HL-60 (cell line): ENCODE measurements at regions not wholly inside any gene's neighbourhood (a gene's known extent, or its start where the extent isn't known, plus 50 kb on each side); places are given as distances from the start of the nearest gene placed in this dataset.

Experiments
- DNase-seq, 2 experiments: peaks; one replicate each; pipeline ENCODE4 v3.0.0-alpha.2; 2010 to 2020; ENCODE audit warnings: low read depth in 1 of 2, low spot score in 1 of 2
- H3K27ac ChIP-seq: fragments of 250-450 bp; sonication (Bioruptor Pico); replicated peaks from 2 replicates; pipeline ENCODE4 v1.5.1; 2020; ENCODE audit warnings: mild to moderate bottlenecking, moderate library complexity
- H3K27me3 ChIP-seq: fragments of 250-450 bp; sonication (Bioruptor Pico); 2 replicates; pipeline ENCODE4 v1.5.1; 2021; ENCODE audit warnings: mild to moderate bottlenecking, moderate library complexity; ENCODE audit not compliant: insufficient read depth, poor library complexity, severe bottlenecking
- H3K4me3 ChIP-seq: replicated peaks from 2 replicates; pipeline ENCODE4 v1.5.1; 2011; ENCODE audit warnings: mild to moderate bottlenecking, control low read depth, low read length; ENCODE audit not compliant: insufficient read depth
- CTCF ChIP-seq: IDR thresholded peaks from one replicate; pipeline ENCODE4 v1.5.1; 2011; ENCODE audit warnings: low read length, control low read depth, inconsistent platforms; ENCODE audit not compliant: insufficient read depth
- GABPA ChIP-seq: IDR thresholded peaks from 2 replicates; pipeline ENCODE4 v1.6.1; 2012; ENCODE audit warnings: low read depth
- POLR2AphosphoS5 ChIP-seq: IDR thresholded peaks from 2 replicates; pipeline ENCODE4 v1.6.1; 2012; ENCODE audit warnings: low read depth
- SPI1 ChIP-seq: IDR thresholded peaks from 2 replicates; pipeline ENCODE4 v1.6.1; 2012; ENCODE audit warnings: low read depth, mild to moderate bottlenecking, borderline replicate concordance
- TF ChIP-seq, protein P1 (sequence below): IDR thresholded peaks from 2 replicates; pipeline ENCODE4 v1.6.1; 2012; ENCODE audit warnings: low read depth; ENCODE audit not compliant: insufficient replicate concordance

DNA sequence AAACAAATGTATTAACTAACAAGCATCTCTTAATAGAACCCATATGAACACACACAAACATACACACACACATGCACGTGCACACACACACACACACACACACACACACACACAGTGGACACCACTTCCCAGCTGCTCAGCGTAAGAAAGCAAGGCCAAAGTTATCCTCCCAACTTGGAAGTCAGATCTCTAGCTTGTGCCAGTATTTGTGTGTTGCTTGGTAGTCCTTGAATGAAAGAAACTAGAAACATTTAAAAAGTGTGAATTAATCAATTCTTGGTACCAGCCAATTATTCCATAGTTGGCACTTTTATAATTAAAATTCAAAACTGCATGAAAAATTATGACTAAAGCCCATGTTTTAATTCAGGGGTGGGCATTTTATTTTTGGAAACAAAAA, 178.1 kb downstream of the TMEM161B start:
- no peak overlapping the region for H3K4me3 ChIP-seq
- no peak for DNase-seq
- H3K27ac ChIP-seq, result no peak overlapping the region
- no peaks in the 10 kb centered on the region for H3K27me3 ChIP-seq
- TF ChIP-seq POLR2AphosphoS5 (no peak), SPI1 (no peak), CTCF (no peak), GABPA (no peak)
- TF ChIP-seq, protein P1, sequence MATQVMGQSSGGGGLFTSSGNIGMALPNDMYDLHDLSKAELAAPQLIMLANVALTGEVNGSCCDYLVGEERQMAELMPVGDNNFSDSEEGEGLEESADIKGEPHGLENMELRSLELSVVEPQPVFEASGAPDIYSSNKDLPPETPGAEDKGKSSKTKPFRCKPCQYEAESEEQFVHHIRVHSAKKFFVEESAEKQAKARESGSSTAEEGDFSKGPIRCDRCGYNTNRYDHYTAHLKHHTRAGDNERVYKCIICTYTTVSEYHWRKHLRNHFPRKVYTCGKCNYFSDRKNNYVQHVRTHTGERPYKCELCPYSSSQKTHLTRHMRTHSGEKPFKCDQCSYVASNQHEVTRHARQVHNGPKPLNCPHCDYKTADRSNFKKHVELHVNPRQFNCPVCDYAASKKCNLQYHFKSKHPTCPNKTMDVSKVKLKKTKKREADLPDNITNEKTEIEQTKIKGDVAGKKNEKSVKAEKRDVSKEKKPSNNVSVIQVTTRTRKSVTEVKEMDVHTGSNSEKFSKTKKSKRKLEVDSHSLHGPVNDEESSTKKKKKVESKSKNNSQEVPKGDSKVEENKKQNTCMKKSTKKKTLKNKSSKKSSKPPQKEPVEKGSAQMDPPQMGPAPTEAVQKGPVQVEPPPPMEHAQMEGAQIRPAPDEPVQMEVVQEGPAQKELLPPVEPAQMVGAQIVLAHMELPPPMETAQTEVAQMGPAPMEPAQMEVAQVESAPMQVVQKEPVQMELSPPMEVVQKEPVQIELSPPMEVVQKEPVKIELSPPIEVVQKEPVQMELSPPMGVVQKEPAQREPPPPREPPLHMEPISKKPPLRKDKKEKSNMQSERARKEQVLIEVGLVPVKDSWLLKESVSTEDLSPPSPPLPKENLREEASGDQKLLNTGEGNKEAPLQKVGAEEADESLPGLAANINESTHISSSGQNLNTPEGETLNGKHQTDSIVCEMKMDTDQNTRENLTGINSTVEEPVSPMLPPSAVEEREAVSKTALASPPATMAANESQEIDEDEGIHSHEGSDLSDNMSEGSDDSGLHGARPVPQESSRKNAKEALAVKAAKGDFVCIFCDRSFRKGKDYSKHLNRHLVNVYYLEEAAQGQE, result no peak

DNA sequence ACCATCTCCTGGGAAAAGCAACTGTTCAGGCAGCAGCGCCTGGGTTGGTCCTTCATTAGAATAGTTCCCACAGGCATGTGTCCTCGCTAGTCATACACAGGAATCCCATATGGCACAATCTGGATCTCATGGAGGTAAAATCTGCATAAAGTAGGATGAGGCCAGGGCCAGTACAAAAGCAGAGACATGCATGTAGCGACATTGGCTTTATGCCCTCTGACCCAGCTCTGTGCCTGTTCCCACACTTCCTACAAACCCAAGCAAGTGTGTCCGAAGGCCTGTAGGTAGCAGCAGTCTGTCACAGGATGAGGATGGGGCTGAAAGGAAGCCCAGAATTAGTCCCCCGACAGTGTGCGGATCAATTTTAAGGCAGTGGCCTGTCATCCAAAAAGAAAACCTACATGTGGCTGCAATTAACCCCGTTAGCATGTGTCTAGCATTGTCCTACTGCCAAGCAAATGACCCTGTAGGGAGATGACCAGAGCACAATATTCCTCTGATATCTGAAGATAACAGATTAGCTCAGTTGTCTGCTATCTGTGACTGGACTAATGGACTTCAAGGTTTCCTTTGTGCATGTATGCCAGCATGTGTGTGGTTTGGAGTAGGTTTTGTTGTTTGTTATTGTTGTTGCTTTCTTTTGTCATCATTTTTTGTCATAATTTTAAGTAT, 178.8 kb downstream of the TMEM161B start:
- no peak overlapping the region for H3K27ac ChIP-seq
- no peaks in the 10 kb centered on the region for H3K27me3 ChIP-seq
- DNase-seq, result no peak
- no peak overlapping the region for H3K4me3 ChIP-seq
- TF ChIP-seq, protein P1, result no peak
- TF ChIP-seq GABPA (no peak), POLR2AphosphoS5 (no peak), SPI1 (no peak), CTCF (no peak)

GRCh38 chr5:88085462-88085861, 183.2 kb downstream of the TMEM161B start:
- no peaks in the 10 kb centered on the region for H3K27me3 ChIP-seq
- TF ChIP-seq GABPA, result no peak
- no peak for TF ChIP-seq POLR2AphosphoS5
- TF ChIP-seq SPI1, result no peak
- no peak for TF ChIP-seq CTCF
- TF ChIP-seq, protein P1, result no peak
- H3K27ac ChIP-seq, result no peak overlapping the region
- no peak for DNase-seq
- no peak overlapping the region for H3K4me3 ChIP-seq
